ENCODE measurements at regions not wholly inside any gene's neighbourhood (a gene's known extent, or its start where the extent isn't known, plus 50 kb on each side); places are given as distances from the start of the nearest gene placed in this dataset.

- TF ChIP-seq YY1 (IDR thresholded peaks at IDR 0.05; ENCODE audit: insufficient read depth, insufficient read length), result no peak
- TF ChIP-seq ZNF274 (IDR thresholded peaks at IDR 0.05; ENCODE audit: low read depth, low read length), result no peak
Observed at GRCh38 chr5:51276250-51276649, 107.0 kb upstream of the ISL1 start.
